Hepatocyte (in vitro differentiated cells): ENCODE measurements at regions not wholly inside any gene's neighbourhood (a gene's known extent, or its start where the extent isn't known, plus 50 kb on each side); places are given as distances from the start of the nearest gene placed in this dataset.

Experiments used
- DNase-seq: peaks from one replicate; pipeline ENCODE4 v3.0.0-alpha.2; 2016; ENCODE audit warnings: low spot score
- H2AFZ ChIP-seq: fragments of 200-600 bp; sonication (generic); 2 replicates; pipeline ENCODE4 v1.6.0; 2016; ENCODE audit warnings: antibody characterized with exemption, mild to moderate bottlenecking
- H3K27ac ChIP-seq: fragments of 200-600 bp; sonication (generic); 2 replicates; pipeline ENCODE4 v1.5.1; 2016; ENCODE audit warnings: mild to moderate bottlenecking
- H3K27me3 ChIP-seq: fragments of 200-600 bp; sonication (generic); 2 replicates; pipeline ENCODE4 v1.6.1; 2016
- H3K36me3 ChIP-seq: fragments of 200-600 bp; sonication (generic); replicated peaks from 2 replicates; pipeline ENCODE4 v1.5.1; 2016; ENCODE audit warnings: low read depth; ENCODE audit not compliant: insufficient read depth
- H3K4me1 ChIP-seq: fragments of 200-600 bp; sonication (generic); 2 replicates; pipeline ENCODE4 v1.5.1; 2016; ENCODE audit warnings: mild to moderate bottlenecking, moderate library complexity; ENCODE audit not compliant: insufficient read depth
- H3K4me2 ChIP-seq: fragments of 200-600 bp; sonication (generic); 2 replicates; pipeline ENCODE4 v1.6.0; 2016
- H3K4me3 ChIP-seq: fragments of 200-600 bp; sonication (generic); 2 replicates; pipeline ENCODE4 v1.5.1; 2016; ENCODE audit warnings: mild to moderate bottlenecking
- H3K79me2 ChIP-seq: fragments of 200-600 bp; sonication (generic); 2 replicates; pipeline ENCODE4 v1.6.0; 2017; ENCODE audit warnings: mild to moderate bottlenecking
- H3K9me2 ChIP-seq: fragments of 200-600 bp; sonication (generic); replicated peaks from 2 replicates; pipeline ENCODE4 v1.6.0; 2017; ENCODE audit warnings: mild to moderate bottlenecking; ENCODE audit not compliant: insufficient read depth
- H3K9me3 ChIP-seq: fragments of 200-600 bp; sonication (generic); 2 replicates; pipeline ENCODE4 v1.5.1; 2016; ENCODE audit warnings: low read depth, mild to moderate bottlenecking
- H4K20me1 ChIP-seq: fragments of 200-600 bp; sonication (generic); 2 replicates; pipeline ENCODE4 v1.6.0; 2016; ENCODE audit warnings: mild to moderate bottlenecking; ENCODE audit not compliant: insufficient read depth, poor library complexity, severe bottlenecking
- CTCF ChIP-seq: fragments of 200-600 bp; sonication (generic); IDR thresholded peaks from 2 replicates; pipeline ENCODE4 v1.5.1; 2016; ENCODE audit warnings: antibody characterized with exemption, mild to moderate bottlenecking; ENCODE audit not compliant: poor library complexity
- EZH2 ChIP-seq: fragments of 200-600 bp; sonication (generic); IDR thresholded peaks from 2 replicates; pipeline ENCODE4 v1.6.1; 2016; ENCODE audit warnings: antibody characterized with exemption, mild to moderate bottlenecking, borderline replicate concordance
- EZH2phosphoT487 ChIP-seq: fragments of 200-600 bp; sonication (generic); IDR thresholded peaks from one replicate; pipeline ENCODE4 v1.6.1; 2018; ENCODE audit warnings: antibody characterized with exemption, mild to moderate bottlenecking, low read depth, moderate library complexity; ENCODE audit not compliant: unreplicated experiment, severe bottlenecking
- WGBS: methylation state at CpG from one replicate; pipeline ENCODE4 v1.1.6; 2016; ENCODE audit warnings: low lambda C conversion rate; ENCODE audit errors: missing lambda C conversion rate; 5-methylcytosine and 5-hydroxymethylcytosine counted together

GRCh38 chr2:144578099-144578498 lies 58.2 kb upstream of the ZEB2 start:
- H3K4me1 ChIP-seq, result peaks cover 6% of the 10 kb centered on the region
- no peaks in the 10 kb centered on the region for H3K9me2 ChIP-seq
- DNase-seq, result no peak
- no peaks in the 10 kb centered on the region for H3K36me3 ChIP-seq
- no peak overlapping the region for H2AFZ ChIP-seq
- no peak for TF ChIP-seq CTCF
- TF ChIP-seq EZH2, result no peak
- no peak for TF ChIP-seq EZH2phosphoT487
- H3K4me3 ChIP-seq, result no peak overlapping the region
- H4K20me1 ChIP-seq, result no peaks in the 10 kb centered on the region
- no peaks in the 10 kb centered on the region for H3K9me3 ChIP-seq
- H3K27me3 ChIP-seq, result no peaks in the 10 kb centered on the region
- H3K27ac ChIP-seq, result no peak overlapping the region
- H3K4me2 ChIP-seq, result no peak overlapping the region
- no peaks in the 10 kb centered on the region for H3K79me2 ChIP-seq
- WGBS, result 81% methylated on average over 3 of the region's 3 CpGs

GRCh38 chr2:144572977-144573376 lies 53.1 kb upstream of the ZEB2 start:
- Histone ChIP-seq H2AFZ (no peak overlapping the region), H3K27me3 (no peaks in the 10 kb centered on the region), H3K4me2 (no peak overlapping the region), H3K4me3 (no peak overlapping the region), H3K4me1 (no peaks in the 10 kb centered on the region), H3K9me3 (no peaks in the 10 kb centered on the region), H3K36me3 (no peaks in the 10 kb centered on the region), H3K27ac (no peak overlapping the region), H3K79me2 (no peaks in the 10 kb centered on the region), H4K20me1 (no peaks in the 10 kb centered on the region), H3K9me2 (no peaks in the 10 kb centered on the region)
- TF ChIP-seq EZH2, result no peak
- TF ChIP-seq CTCF, result no peak
- no peak for TF ChIP-seq EZH2phosphoT487
- no peak for DNase-seq

- Histone ChIP-seq H3K27me3 (no peaks in the 10 kb centered on the region), H2AFZ (no peak overlapping the region), H3K27ac (no peak overlapping the region), H3K4me3 (no peak overlapping the region), H3K4me1 (no peaks in the 10 kb centered on the region), H3K79me2 (no peaks in the 10 kb centered on the region), H3K4me2 (no peak overlapping the region), H3K36me3 (no peaks in the 10 kb centered on the region), H3K9me2 (no peaks in the 10 kb centered on the region), H4K20me1 (no peaks in the 10 kb centered on the region), H3K9me3 (no peaks in the 10 kb centered on the region)
- no peak for DNase-seq
- 100% methylated on average over 1 of the region's 1 CpG for WGBS
- TF ChIP-seq EZH2, result no peak
- no peak for TF ChIP-seq CTCF
- TF ChIP-seq EZH2phosphoT487, result no peak
Measured at GRCh38 chr2:144571770-144572169, 51.9 kb upstream of the ZEB2 start.

- 95% methylated on average over 3 of the region's 3 CpGs for WGBS
- Histone ChIP-seq H3K4me3 (no peak overlapping the region), H3K9me3 (no peaks in the 10 kb centered on the region), H4K20me1 (no peaks in the 10 kb centered on the region), H3K27ac (no peak overlapping the region), H3K4me2 (no peak overlapping the region), H3K36me3 (no peaks in the 10 kb centered on the region), H3K27me3 (no peaks in the 10 kb centered on the region), H2AFZ (no peak overlapping the region), H3K79me2 (no peaks in the 10 kb centered on the region), H3K9me2 (no peaks in the 10 kb centered on the region), H3K4me1 (no peaks in the 10 kb centered on the region)
- DNase-seq, result no peak
- TF ChIP-seq EZH2phosphoT487 (no peak), EZH2 (no peak), CTCF (no peak)
Measured at GRCh38 chr2:144570566-144570965, 50.6 kb upstream of the ZEB2 start.
